ENCODE measurements at regions not wholly inside any gene's neighbourhood (a gene's known extent, or its start where the extent isn't known, plus 50 kb on each side); places are given as distances from the start of the nearest gene placed in this dataset.

- TF ChIP-seq EZH2phosphoT487 (IDR thresholded peaks at IDR 0.05; ENCODE audit: low read length): no peak
- TF ChIP-seq CTCF (IDR thresholded peaks at IDR 0.05; ENCODE audit: low read length): no peak
Measured at GRCh38 chr10:65565246-65565645, 1360.6 kb upstream of the LRRTM3 start.

All from MM.1S (cell line).